ENCODE measurements at regions not wholly inside any gene's neighbourhood (a gene's known extent, or its start where the extent isn't known, plus 50 kb on each side); places are given as distances from the start of the nearest gene placed in this dataset.

DNA sequence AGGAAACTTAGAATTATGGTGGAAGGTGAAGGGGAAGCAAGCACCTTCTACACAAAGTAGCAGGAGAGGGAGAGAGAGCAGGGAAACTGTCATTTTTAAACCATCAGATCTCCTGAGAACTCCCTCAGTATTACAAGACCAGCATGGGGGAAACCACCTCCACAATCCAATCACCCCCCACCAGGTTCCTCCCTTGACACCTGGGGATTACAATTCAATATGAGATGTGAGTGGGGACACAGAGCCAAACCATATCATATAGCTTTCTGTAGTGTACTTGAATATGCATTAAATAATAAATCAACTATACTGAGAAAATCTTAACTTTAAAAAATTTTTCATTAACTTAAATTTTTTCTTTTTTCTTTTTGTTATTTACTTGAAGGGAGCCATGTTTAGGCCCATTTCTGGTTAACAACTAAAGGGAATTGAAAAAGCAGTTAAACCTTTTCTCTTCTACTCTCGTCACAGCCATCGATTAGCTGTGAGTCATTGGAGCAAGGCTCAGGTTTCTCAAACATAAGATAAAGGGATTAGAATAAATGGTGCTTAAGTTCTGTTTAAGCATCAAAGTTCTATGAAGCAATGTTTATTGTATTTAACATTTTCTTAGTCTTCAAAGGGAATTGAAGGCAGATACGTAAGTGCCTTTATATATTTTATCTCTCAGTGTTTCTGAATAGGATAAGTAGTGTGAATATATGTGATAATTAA, 72.2 kb upstream of the DPT start:
- ChIA-PET POLR2A (no interaction called here), CTCF (no interaction called here)
- H3K27ac Mint-ChIP-seq, result no peak overlapping the region
- H3K27me3 Mint-ChIP-seq (ENCODE audit: low read depth), result no peaks in the 10 kb centered on the region
- peak; percentile 18; the same call in 1 of the 2 replicates for TF ChIP-seq GABPB1 (CRISPR knock-in tag; IDR thresholded peaks at IDR 0.05)
- TF ChIP-seq, protein P1, sequence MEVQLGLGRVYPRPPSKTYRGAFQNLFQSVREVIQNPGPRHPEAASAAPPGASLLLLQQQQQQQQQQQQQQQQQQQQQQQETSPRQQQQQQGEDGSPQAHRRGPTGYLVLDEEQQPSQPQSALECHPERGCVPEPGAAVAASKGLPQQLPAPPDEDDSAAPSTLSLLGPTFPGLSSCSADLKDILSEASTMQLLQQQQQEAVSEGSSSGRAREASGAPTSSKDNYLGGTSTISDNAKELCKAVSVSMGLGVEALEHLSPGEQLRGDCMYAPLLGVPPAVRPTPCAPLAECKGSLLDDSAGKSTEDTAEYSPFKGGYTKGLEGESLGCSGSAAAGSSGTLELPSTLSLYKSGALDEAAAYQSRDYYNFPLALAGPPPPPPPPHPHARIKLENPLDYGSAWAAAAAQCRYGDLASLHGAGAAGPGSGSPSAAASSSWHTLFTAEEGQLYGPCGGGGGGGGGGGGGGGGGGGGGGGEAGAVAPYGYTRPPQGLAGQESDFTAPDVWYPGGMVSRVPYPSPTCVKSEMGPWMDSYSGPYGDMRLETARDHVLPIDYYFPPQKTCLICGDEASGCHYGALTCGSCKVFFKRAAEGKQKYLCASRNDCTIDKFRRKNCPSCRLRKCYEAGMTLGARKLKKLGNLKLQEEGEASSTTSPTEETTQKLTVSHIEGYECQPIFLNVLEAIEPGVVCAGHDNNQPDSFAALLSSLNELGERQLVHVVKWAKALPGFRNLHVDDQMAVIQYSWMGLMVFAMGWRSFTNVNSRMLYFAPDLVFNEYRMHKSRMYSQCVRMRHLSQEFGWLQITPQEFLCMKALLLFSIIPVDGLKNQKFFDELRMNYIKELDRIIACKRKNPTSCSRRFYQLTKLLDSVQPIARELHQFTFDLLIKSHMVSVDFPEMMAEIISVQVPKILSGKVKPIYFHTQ (CRISPR knock-in tag; IDR thresholded peaks at IDR 0.05), result no peak
- DNase-seq (ENCODE audit: low spot score) (no peak), ATAC-seq (no peak)
- no peaks in the 10 kb centered on the region for H3K9me3 Mint-ChIP-seq
- no peaks in the 10 kb centered on the region for H3K36me3 Mint-ChIP-seq
- no peak overlapping the region for H3K4me3 Mint-ChIP-seq
- H3K4me1 Mint-ChIP-seq, result peaks cover 15% of the 10 kb centered on the region

GRCh38 chr1:168803806-168804510, 75.0 kb upstream of the DPT start:
- Mint-ChIP-seq H3K9me3 (no peaks in the 10 kb centered on the region), H3K4me1 (peaks cover 15% of the 10 kb centered on the region), H3K27me3 (ENCODE audit: low read depth) (no peaks in the 10 kb centered on the region; the same call in 1 of the 2 replicates), H3K27ac (no peak overlapping the region), H3K4me3 (no peak overlapping the region), H3K36me3 (no peaks in the 10 kb centered on the region)
- ChIA-PET POLR2A (no interaction called here), CTCF (no interaction called here)
- TF ChIP-seq TEAD1 (CRISPR knock-in tag; IDR thresholded peaks at IDR 0.05) (no peak), IRF2 (CRISPR knock-in tag; IDR thresholded peaks at IDR 0.05; ENCODE audit: borderline replicate concordance, low read depth) (no peak), JAZF1 (CRISPR knock-in tag; IDR thresholded peaks at IDR 0.05) (no peak), FOXK1 (CRISPR knock-in tag; IDR thresholded peaks at IDR 0.05) (no peak), GABPB1 (CRISPR knock-in tag; IDR thresholded peaks at IDR 0.05) (no peak)
- TF ChIP-seq, protein P1 (CRISPR knock-in tag; IDR thresholded peaks at IDR 0.05), result no peak
- TF ChIP-seq, protein P2, sequence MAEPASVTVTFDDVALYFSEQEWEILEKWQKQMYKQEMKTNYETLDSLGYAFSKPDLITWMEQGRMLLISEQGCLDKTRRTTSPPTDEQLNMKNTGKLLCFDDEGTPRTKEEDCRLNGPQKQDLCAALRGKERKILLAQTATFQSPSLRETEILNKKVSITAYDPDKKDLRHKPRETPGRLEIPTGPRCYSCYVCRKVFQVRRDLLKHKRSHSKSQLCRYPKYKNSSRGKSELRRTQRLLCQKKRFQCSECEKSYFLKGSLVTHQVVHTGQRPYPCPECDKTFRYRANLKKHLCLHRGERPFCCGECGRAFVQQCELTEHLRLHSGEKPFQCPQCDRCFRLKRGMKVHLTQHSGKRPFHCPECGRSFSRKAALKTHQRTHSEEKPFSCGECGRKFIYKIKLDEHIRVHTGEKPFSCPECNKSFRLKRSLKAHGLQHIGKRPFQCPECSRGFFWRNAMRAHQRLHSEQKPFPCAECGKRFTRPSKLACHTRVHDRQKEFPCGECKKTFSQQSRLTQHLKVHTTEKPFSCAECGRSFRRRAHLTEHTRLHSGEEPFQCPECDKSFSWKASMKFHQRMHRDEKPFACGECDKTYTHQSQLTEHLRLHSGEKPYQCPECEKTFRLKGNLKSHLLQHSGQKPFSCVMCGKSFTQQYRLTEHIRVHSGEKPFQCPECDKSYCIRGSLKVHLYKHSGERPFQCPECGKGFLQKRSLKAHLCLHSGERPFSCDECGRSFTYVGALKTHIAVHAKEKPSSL (CRISPR knock-in tag; conservative IDR thresholded peaks at IDR 0.05), result no peak
- ATAC-seq (peak; percentile 71; the same call in 1 of the 2 replicates), DNase-seq (ENCODE audit: low spot score) (no peak)

GRCh38 chr1:168806952-168807351, 77.9 kb upstream of the DPT start:
- DNase-seq (ENCODE audit: low spot score), result no peak
- Mint-ChIP-seq H3K9me3 (no peaks in the 10 kb centered on the region), H3K4me1 (peaks cover 16% of the 10 kb centered on the region), H3K27me3 (ENCODE audit: low read depth) (no peaks in the 10 kb centered on the region; the same call in 1 of the 2 replicates), H3K4me3 (no peak overlapping the region), H3K36me3 (no peaks in the 10 kb centered on the region), H3K27ac (no peak overlapping the region)
- ATAC-seq, result no peak
- CTCF ChIA-PET, result no interaction called here
- POLR2A ChIA-PET, result no interaction called here
- TF ChIP-seq MAX (CRISPR knock-in tag; IDR thresholded peaks at IDR 0.05), result no peak
- TF ChIP-seq, protein P3, sequence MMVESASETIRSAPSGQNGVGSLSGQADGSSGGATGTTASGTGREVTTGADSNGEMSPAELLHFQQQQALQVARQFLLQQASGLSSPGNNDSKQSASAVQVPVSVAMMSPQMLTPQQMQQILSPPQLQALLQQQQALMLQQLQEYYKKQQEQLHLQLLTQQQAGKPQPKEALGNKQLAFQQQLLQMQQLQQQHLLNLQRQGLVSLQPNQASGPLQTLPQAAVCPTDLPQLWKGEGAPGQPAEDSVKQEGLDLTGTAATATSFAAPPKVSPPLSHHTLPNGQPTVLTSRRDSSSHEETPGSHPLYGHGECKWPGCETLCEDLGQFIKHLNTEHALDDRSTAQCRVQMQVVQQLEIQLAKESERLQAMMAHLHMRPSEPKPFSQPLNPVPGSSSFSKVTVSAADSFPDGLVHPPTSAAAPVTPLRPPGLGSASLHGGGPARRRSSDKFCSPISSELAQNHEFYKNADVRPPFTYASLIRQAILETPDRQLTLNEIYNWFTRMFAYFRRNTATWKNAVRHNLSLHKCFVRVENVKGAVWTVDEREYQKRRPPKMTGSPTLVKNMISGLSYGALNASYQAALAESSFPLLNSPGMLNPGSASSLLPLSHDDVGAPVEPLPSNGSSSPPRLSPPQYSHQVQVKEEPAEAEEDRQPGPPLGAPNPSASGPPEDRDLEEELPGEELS (CRISPR knock-in tag; IDR thresholded peaks at IDR 0.05), result no peak
- TF ChIP-seq NFATC4 (CRISPR knock-in tag; IDR thresholded peaks at IDR 0.05), result no peak
- no peak for TF ChIP-seq SOX15 (CRISPR knock-in tag; IDR thresholded peaks at IDR 0.05)
- TF ChIP-seq, protein P4, sequence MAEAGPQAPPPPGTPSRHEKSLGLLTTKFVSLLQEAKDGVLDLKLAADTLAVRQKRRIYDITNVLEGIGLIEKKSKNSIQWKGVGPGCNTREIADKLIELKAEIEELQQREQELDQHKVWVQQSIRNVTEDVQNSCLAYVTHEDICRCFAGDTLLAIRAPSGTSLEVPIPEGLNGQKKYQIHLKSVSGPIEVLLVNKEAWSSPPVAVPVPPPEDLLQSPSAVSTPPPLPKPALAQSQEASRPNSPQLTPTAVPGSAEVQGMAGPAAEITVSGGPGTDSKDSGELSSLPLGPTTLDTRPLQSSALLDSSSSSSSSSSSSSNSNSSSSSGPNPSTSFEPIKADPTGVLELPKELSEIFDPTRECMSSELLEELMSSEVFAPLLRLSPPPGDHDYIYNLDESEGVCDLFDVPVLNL (CRISPR knock-in tag; IDR thresholded peaks at IDR 0.05; ENCODE audit: borderline replicate concordance, low read depth), result no peak
- TF ChIP-seq FOXJ3 (CRISPR knock-in tag; IDR thresholded peaks at IDR 0.05; ENCODE audit: borderline replicate concordance), result no peak
- no peak for TF ChIP-seq NR2C2 (CRISPR knock-in tag; IDR thresholded peaks at IDR 0.05)
- no peak for TF ChIP-seq ESRRA (CRISPR knock-in tag; IDR thresholded peaks at IDR 0.05; ENCODE audit: borderline replicate concordance)
- no peak for TF ChIP-seq TCF7 (CRISPR knock-in tag; IDR thresholded peaks at IDR 0.05; ENCODE audit: low read depth)
- no peak for TF ChIP-seq MYBL2 (CRISPR knock-in tag; IDR thresholded peaks at IDR 0.05)
- no peak for TF ChIP-seq KAT7 (CRISPR knock-in tag; IDR thresholded peaks at IDR 0.05; ENCODE audit: borderline replicate concordance)
